ENCODE measurements at regions not wholly inside any gene's neighbourhood (a gene's known extent, or its start where the extent isn't known, plus 50 kb on each side); places are given as distances from the start of the nearest gene placed in this dataset.

GRCh38 chr1:228861832-228862180 is 126.5 kb downstream of the RHOU start:
- peaks cover 53% of the 10 kb centered on the region for H3K27me3 ChIP-seq (ENCODE audit: low read depth, low read length)
- peaks cover 20% of the 10 kb centered on the region for H3K4me1 ChIP-seq (ENCODE audit: low read length)
- H3K4me3 ChIP-seq (ENCODE audit: low read length): no peak overlapping the region
- no peaks in the 10 kb centered on the region for H4K20me1 ChIP-seq (ENCODE audit: insufficient read depth, low read length)
- TF ChIP-seq CTCF (IDR thresholded peaks at IDR 0.05; ENCODE audit: low read depth, low read length) (no peak), EZH2phosphoT487 (IDR thresholded peaks at IDR 0.05; ENCODE audit: low read depth) (no peak)
- no peak overlapping the region for H2AFZ ChIP-seq (ENCODE audit: low read depth, low read length)
- H3K4me2 ChIP-seq (ENCODE audit: low read length): no peak overlapping the region; the same call in 1 of the 2 replicates
- H3K27ac ChIP-seq (ENCODE audit: low read length): no peak overlapping the region
- no peaks in the 10 kb centered on the region for H3K36me3 ChIP-seq (replicated peaks; ENCODE audit: low read depth, low read length)
- H3K9ac ChIP-seq (ENCODE audit: low read length): no peak overlapping the region
- H3K9me3 ChIP-seq (ENCODE audit: insufficient read depth, low read length): no peaks in the 10 kb centered on the region
- no peaks in the 10 kb centered on the region for H3K79me2 ChIP-seq (ENCODE audit: low read length)

GRCh38 chr1:228862542-228863505 is 127.5 kb downstream of the RHOU start:
- H3K79me2 ChIP-seq (ENCODE audit: low read length): no peaks in the 10 kb centered on the region
- no peaks in the 10 kb centered on the region for H3K36me3 ChIP-seq (replicated peaks; ENCODE audit: low read depth, low read length)
- no peak overlapping the region for H2AFZ ChIP-seq (ENCODE audit: low read depth, low read length)
- H3K9me3 ChIP-seq (ENCODE audit: insufficient read depth, low read length): no peaks in the 10 kb centered on the region
- H3K4me2 ChIP-seq (ENCODE audit: low read length): no peak overlapping the region
- no peak overlapping the region for H3K9ac ChIP-seq (ENCODE audit: low read length)
- no peaks in the 10 kb centered on the region for H4K20me1 ChIP-seq (ENCODE audit: insufficient read depth, low read length)
- H3K4me3 ChIP-seq (ENCODE audit: low read length): no peak overlapping the region
- H3K4me1 ChIP-seq (ENCODE audit: low read length): peaks cover 20% of the 10 kb centered on the region
- H3K27ac ChIP-seq (ENCODE audit: low read length): no peak overlapping the region
- TF ChIP-seq CTCF (IDR thresholded peaks at IDR 0.05; ENCODE audit: low read depth, low read length): no peak
- TF ChIP-seq EZH2phosphoT487 (IDR thresholded peaks at IDR 0.05; ENCODE audit: low read depth): no peak
- peaks cover 50% of the 10 kb centered on the region for H3K27me3 ChIP-seq (ENCODE audit: low read depth, low read length)

GRCh38 chr1:228863776-228864175 is 128.5 kb downstream of the RHOU start:
- Histone ChIP-seq H3K27ac (ENCODE audit: low read length) (no peak overlapping the region), H3K79me2 (ENCODE audit: low read length) (no peaks in the 10 kb centered on the region), H3K9ac (ENCODE audit: low read length) (no peak overlapping the region), H3K4me3 (ENCODE audit: low read length) (no peak overlapping the region), H4K20me1 (ENCODE audit: insufficient read depth, low read length) (no peaks in the 10 kb centered on the region), H3K36me3 (replicated peaks; ENCODE audit: low read depth, low read length) (no peaks in the 10 kb centered on the region), H3K27me3 (ENCODE audit: low read depth, low read length) (peaks cover 45% of the 10 kb centered on the region), H3K9me3 (ENCODE audit: insufficient read depth, low read length) (no peaks in the 10 kb centered on the region), H3K4me2 (ENCODE audit: low read length) (peak overlapping the region; percentile 35; the same call in 1 of the 2 replicates), H2AFZ (ENCODE audit: low read depth, low read length) (no peak overlapping the region), H3K4me1 (ENCODE audit: low read length) (peaks cover 26% of the 10 kb centered on the region)
- no peak for TF ChIP-seq CTCF (IDR thresholded peaks at IDR 0.05; ENCODE audit: low read depth, low read length)
- TF ChIP-seq EZH2phosphoT487 (IDR thresholded peaks at IDR 0.05; ENCODE audit: low read depth): no peak

- H3K79me2 ChIP-seq (ENCODE audit: low read length): no peaks in the 10 kb centered on the region
- no peaks in the 10 kb centered on the region for H3K9me3 ChIP-seq (ENCODE audit: insufficient read depth, low read length)
- no peak for TF ChIP-seq EZH2phosphoT487 (IDR thresholded peaks at IDR 0.05; ENCODE audit: low read depth)
- no peak for TF ChIP-seq CTCF (IDR thresholded peaks at IDR 0.05; ENCODE audit: low read depth, low read length)
- H3K36me3 ChIP-seq (replicated peaks; ENCODE audit: low read depth, low read length): no peaks in the 10 kb centered on the region
- H3K9ac ChIP-seq (ENCODE audit: low read length): no peak overlapping the region
- no peaks in the 10 kb centered on the region for H4K20me1 ChIP-seq (ENCODE audit: insufficient read depth, low read length)
- no peak overlapping the region for H2AFZ ChIP-seq (ENCODE audit: low read depth, low read length)
- H3K27me3 ChIP-seq (ENCODE audit: low read depth, low read length): peaks cover 47% of the 10 kb centered on the region
- no peak overlapping the region for H3K27ac ChIP-seq (ENCODE audit: low read length)
- peaks cover 23% of the 10 kb centered on the region for H3K4me1 ChIP-seq (ENCODE audit: low read length)
- no peak overlapping the region for H3K4me2 ChIP-seq (ENCODE audit: low read length)
- no peak overlapping the region for H3K4me3 ChIP-seq (ENCODE audit: low read length)
Observed at GRCh38 chr1:228865627-228866330, 130.5 kb downstream of the RHOU start.

Data from OCI-LY3 (cell line).